Esophagus squamous epithelium (tissue), 4 donors: ENCODE measurements at regions not wholly inside any gene's neighbourhood (a gene's known extent, or its start where the extent isn't known, plus 50 kb on each side); places are given as distances from the start of the nearest gene placed in this dataset.

Experiments
- CTCF ChIP-seq, 6 experiments: fragments of 450-650 bp in 4 of 6; fragments of 200-600 bp in 2 of 6; sonication (generic) in 2 of 6; IDR thresholded peaks; one replicate each; pipeline ENCODE4 v1.5.1; 2016 to 2019; ENCODE audit warnings: antibody characterized with exemption in 6 of 6, mild to moderate bottlenecking in 4 of 6, moderate library complexity in 4 of 6
- POLR2A ChIP-seq, 4 donors: fragments of 450-650 bp; IDR thresholded peaks; one replicate each; pipeline ENCODE4 v1.6.1; 2017; ENCODE audit warnings: antibody characterized with exemption in 4 of 4, mild to moderate bottlenecking in 4 of 4, moderate library complexity in 3 of 4

GRCh38 chr10:59078978-59079377, 97.5 kb upstream of the PHYHIPL start:
- TF ChIP-seq CTCF (IDR thresholded peaks at IDR 0.05): no peak
- no peak for TF ChIP-seq POLR2A (IDR thresholded peaks at IDR 0.05)
